NB4 (cell line): ENCODE measurements at regions not wholly inside any gene's neighbourhood (a gene's known extent, or its start where the extent isn't known, plus 50 kb on each side); places are given as distances from the start of the nearest gene placed in this dataset.
"Not testable (repeated sequence)": the region's sequence is repeated elsewhere in the genome, so short reads cannot be mapped to it uniquely, and the experiment has no call there.

Experiments
- DNase-seq: peaks from one replicate; pipeline ENCODE4 v3.0.0; 2010; ENCODE audit warnings: low read depth
- H3K4me3 ChIP-seq: one replicate; pipeline ENCODE4 v1.5.1; 2011; ENCODE audit warnings: mild to moderate bottlenecking, low read depth, low read length, moderate library complexity
- MYC ChIP-seq: IDR thresholded peaks from 2 replicates; pipeline ENCODE4 v1.6.1; 2011; ENCODE audit warnings: low read depth, low read length
- POLR2A ChIP-seq: IDR thresholded peaks from 2 replicates; pipeline ENCODE4 v1.6.1; 2011; ENCODE audit warnings: mild to moderate bottlenecking; ENCODE audit not compliant: insufficient read length; ENCODE audit errors: extremely low read depth
- TF ChIP-seq, protein P1 (sequence below): IDR thresholded peaks from 2 replicates; pipeline ENCODE4 v1.6.1; 2011; ENCODE audit warnings: low read depth, low read length
- TF ChIP-seq, protein P2 (sequence below): IDR thresholded peaks from one replicate; pipeline ENCODE4 v1.5.1; 2012; ENCODE audit warnings: low read depth, low read length

DNA sequence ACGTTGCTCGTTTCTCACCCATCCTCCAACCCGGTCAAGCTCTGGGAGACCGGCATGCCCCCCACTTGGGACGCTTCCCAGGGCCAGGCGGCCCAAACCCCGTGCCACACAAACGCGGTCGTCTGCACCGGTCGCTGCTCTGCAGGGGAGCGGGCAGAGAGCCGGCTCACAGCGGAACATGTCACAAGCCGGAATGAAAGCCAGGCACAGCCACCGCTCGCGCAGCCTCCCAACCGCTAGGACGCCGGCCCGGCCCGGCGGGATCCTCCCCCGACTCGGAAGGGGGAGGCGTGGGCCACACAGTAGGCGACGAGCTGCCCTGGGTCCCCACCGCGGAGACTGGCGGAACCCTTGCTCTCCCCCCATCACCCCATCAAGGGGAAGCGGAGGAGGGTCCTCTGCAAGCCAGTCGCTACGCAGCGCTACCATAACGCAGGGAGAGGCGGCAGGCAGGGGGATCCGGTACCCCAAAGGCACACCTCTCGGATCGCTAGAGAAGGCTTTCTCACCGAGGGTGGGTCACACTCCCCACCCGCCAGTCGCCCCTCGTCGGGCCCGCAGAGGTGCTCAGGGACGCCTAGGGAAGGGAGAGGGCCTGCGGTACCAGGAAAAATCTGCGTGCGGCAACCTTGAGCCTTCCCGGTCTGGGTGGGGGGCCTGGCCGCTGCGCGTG is 768.4 kb upstream of the DEFB115 start:
- H3K4me3 ChIP-seq, result no peak overlapping the region
- no peak for DNase-seq

DNA sequence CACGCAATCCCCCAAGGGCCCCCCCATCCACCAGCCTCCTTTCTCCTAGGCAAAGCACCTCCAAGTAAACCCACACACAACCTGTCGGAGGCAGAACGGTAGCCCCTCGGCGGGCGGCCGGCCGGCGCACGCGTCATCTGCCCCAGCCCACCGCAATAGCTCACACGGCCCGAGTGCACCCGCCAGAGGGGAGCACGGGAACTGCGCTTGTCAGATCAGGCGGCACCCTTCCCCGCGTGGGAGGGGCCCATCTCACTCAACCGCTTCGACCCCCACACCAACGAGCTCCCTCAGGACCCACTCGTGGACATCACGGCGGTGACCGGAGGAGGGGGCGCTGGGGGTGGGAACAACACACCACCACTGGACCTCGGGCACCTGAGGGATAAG is 767.9 kb upstream of the DEFB115 start:
- TF ChIP-seq, protein P1, sequence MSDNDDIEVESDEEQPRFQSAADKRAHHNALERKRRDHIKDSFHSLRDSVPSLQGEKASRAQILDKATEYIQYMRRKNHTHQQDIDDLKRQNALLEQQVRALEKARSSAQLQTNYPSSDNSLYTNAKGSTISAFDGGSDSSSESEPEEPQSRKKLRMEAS, result no peak
- TF ChIP-seq POLR2A, result no peak
- TF ChIP-seq, protein P2, sequence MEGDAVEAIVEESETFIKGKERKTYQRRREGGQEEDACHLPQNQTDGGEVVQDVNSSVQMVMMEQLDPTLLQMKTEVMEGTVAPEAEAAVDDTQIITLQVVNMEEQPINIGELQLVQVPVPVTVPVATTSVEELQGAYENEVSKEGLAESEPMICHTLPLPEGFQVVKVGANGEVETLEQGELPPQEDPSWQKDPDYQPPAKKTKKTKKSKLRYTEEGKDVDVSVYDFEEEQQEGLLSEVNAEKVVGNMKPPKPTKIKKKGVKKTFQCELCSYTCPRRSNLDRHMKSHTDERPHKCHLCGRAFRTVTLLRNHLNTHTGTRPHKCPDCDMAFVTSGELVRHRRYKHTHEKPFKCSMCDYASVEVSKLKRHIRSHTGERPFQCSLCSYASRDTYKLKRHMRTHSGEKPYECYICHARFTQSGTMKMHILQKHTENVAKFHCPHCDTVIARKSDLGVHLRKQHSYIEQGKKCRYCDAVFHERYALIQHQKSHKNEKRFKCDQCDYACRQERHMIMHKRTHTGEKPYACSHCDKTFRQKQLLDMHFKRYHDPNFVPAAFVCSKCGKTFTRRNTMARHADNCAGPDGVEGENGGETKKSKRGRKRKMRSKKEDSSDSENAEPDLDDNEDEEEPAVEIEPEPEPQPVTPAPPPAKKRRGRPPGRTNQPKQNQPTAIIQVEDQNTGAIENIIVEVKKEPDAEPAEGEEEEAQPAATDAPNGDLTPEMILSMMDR, result no peak
- no peak for TF ChIP-seq MYC
- DNase-seq, result no peak
- no peak overlapping the region for H3K4me3 ChIP-seq

More for the DNA sequence above, 768.4 kb upstream of the DEFB115 start:
- TF ChIP-seq, protein P2, result no peak
- TF ChIP-seq POLR2A, result no peak
- TF ChIP-seq, protein P1, result no peak
- no peak for TF ChIP-seq MYC

DNA sequence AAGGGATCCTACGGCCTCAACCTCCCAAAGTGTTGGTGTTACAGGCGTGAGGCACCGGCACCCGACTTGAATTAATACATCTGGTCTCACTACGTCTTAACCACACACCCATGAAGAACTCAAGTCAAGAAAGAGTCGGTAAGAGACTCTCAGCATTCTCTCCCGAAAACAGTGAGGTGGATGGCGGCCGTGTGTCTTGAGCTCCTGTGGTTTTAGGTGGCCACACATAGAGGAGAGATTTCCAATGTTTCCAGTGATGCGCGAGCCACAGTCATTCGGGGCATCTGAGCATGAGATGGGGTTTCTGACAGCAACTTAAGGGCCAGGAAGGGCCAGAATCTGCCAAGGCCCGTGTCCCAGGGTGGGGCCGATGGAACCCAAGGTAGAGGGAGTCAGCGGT is 766.4 kb upstream of the DEFB115 start:
- no peak for DNase-seq
- no peak overlapping the region for H3K4me3 ChIP-seq
- TF ChIP-seq, protein P1, result no peak
- no peak for TF ChIP-seq MYC

DNA sequence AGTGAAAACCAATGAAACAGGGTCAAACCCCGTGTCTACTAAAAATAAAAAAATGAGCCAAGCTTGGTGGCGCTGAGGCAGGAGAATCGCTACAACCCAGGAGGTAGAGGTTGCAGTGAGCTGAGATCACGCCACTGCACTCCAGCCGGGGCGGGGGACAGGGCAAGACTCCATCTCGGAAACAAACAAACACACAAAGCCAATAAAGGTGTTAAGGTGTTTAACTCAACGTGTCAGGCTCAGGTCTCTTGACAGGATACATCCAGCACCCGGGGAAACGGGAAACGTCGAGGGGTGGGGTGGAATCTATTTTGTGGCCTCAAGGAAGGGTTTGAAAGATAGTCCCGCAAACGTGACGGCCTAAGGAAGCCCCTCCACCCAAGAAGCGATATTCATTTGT is 760.8 kb upstream of the DEFB115 start:
- H3K4me3 ChIP-seq, DNase-seq: not testable (repeated sequence)

DNA sequence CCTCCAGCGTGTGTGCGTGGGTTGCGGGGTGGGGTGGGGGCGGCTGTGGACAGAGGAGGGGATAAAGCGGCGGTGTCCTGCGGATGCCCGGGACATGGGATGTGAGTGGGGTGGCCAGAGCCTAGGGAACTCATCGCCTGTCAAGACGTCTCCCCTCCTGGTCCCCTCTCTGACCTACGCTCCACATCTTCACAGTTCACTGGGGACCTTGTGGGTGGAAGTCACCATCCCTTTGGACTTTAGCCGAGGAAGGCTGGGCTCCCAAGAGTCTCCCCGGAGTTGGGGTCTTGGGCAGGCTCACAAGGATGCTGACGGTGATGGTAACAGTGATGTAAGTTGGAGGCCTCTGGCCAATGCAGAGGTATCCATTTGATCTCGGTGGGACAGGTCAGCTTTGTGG is 760.3 kb upstream of the DEFB115 start:
- H3K4me3 ChIP-seq, DNase-seq: not testable (repeated sequence)

DNA sequence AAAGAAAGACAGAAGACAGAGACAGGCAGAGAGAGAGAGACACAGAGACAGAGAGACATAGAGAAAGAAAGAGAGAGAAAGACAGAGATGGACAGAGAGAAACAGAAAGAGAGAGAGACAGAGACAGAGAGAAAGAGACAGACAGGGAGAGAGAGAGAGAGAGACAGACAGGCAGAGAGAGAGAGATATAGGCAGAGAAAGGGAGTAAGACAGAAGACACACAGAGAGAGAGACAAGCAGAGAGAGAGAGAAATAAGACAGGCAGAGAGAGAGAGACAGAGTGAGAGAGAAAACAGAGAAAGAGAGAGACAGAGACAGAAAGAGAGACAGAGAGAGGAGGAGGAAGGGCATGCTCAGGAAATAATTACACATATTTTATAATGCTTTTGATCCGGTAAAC is 758.3 kb upstream of the DEFB115 start:
- H3K4me3 ChIP-seq, result no peak overlapping the region
- DNase-seq, result no peak

DNA sequence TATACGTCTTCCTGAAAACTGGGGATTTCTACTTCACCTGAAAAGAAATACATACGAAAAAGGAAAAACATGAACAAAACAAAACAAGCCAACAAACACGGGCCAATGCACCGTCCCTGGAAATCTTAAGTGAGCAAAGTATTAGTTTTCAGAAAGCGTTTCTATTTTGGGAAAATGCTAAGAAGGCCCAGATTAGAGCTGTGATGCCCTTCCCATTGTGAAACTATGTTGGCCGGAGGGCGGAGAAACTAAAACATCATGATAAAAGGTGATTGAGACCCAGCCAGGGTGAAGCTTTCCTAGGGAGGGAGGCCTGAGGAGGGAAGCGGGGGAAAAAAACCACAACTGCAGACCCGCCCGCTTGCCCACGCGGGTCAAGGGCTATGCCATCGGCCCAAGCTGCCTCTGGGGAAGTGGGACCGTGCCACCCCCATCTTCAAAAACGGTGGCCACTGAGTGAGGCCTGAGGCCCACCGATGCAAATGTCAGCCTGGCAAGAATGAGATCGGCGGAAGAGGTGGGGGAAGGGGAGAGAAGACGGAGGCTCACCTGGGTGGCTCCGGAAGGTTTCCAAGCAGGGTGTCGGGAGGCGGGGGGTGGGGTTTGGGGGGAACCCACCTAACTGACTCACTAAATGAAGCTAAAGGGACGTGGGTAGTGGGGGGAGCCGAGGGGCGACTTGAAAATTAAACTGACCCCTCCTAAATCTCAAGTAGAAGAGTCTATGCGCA is 757.6 kb upstream of the DEFB115 start:
- not testable (repeated sequence) for DNase-seq, H3K4me3 ChIP-seq

More for the DNA sequence above, 758.3 kb upstream of the DEFB115 start:
- TF ChIP-seq, protein P2, result no peak
- no peak for TF ChIP-seq MYC
- TF ChIP-seq, protein P1, result no peak
- no peak for TF ChIP-seq POLR2A

DNA sequence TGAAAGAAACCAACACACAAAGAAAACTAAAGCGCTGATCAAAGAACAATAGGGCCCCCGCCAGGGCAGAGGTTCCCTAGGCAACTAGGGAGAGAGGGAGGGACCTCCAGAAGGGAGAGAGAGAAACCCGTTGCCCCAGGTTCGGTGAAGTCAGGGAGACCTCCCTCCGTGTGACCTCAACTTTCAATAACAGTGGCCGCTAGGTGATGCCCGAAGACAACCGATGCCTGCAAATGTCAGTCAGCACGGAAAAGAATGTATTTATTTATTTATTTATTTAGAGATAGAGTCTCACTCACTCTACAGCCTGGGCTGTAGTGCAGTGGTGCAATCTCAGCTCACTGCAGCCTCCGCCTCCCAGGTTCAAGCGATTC is 757.0 kb upstream of the DEFB115 start:
- not testable (repeated sequence) for H3K4me3 ChIP-seq
- peak; percentile 26 for DNase-seq
